ENCODE measurements at regions not wholly inside any gene's neighbourhood (a gene's known extent, or its start where the extent isn't known, plus 50 kb on each side); places are given as distances from the start of the nearest gene placed in this dataset.

DNA sequence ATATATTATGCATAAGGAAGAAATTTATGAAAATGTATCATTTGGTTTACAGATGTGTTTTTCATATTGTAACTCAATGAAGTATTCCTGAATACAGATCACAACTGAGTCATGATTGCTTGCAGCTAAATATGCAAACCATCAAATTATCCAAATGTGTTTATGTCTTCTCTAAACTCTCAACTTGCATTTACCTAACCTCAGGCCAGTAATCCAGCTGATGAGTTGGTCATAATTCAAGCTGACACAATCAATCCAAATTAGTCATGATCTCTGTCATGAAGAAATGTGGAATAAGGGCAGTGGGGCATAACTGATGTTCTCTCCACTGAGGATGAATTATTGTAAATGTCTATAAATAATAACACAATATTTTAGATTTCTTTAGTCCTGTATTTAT, 104.8 kb upstream of the CNTN1 start:
- TF ChIP-seq MYC (IDR thresholded peaks at IDR 0.05; ENCODE audit: low read depth, low read length) (no peak), MAX (IDR thresholded peaks at IDR 0.05; ENCODE audit: low read depth, low read length) (no peak), POLR2A (IDR thresholded peaks at IDR 0.05; ENCODE audit: extremely low read depth, insufficient read length) (no peak)
- TF ChIP-seq, protein P1, sequence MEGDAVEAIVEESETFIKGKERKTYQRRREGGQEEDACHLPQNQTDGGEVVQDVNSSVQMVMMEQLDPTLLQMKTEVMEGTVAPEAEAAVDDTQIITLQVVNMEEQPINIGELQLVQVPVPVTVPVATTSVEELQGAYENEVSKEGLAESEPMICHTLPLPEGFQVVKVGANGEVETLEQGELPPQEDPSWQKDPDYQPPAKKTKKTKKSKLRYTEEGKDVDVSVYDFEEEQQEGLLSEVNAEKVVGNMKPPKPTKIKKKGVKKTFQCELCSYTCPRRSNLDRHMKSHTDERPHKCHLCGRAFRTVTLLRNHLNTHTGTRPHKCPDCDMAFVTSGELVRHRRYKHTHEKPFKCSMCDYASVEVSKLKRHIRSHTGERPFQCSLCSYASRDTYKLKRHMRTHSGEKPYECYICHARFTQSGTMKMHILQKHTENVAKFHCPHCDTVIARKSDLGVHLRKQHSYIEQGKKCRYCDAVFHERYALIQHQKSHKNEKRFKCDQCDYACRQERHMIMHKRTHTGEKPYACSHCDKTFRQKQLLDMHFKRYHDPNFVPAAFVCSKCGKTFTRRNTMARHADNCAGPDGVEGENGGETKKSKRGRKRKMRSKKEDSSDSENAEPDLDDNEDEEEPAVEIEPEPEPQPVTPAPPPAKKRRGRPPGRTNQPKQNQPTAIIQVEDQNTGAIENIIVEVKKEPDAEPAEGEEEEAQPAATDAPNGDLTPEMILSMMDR (IDR thresholded peaks at IDR 0.05; ENCODE audit: low read depth, low read length): no peak
- H3K4me3 ChIP-seq (ENCODE audit: low read depth, low read length): no peak overlapping the region
- DNase-seq (ENCODE audit: low read depth): no peak

GRCh38 chr12:40587970-40588369, 104.3 kb upstream of the CNTN1 start:
- TF ChIP-seq POLR2A (IDR thresholded peaks at IDR 0.05; ENCODE audit: extremely low read depth, insufficient read length) (no peak), MYC (IDR thresholded peaks at IDR 0.05; ENCODE audit: low read depth, low read length) (no peak), MAX (IDR thresholded peaks at IDR 0.05; ENCODE audit: low read depth, low read length) (no peak)
- TF ChIP-seq, protein P1 (IDR thresholded peaks at IDR 0.05; ENCODE audit: low read depth, low read length): no peak
- no peak for DNase-seq (ENCODE audit: low read depth)
- no peak overlapping the region for H3K4me3 ChIP-seq (ENCODE audit: low read depth, low read length)

DNA sequence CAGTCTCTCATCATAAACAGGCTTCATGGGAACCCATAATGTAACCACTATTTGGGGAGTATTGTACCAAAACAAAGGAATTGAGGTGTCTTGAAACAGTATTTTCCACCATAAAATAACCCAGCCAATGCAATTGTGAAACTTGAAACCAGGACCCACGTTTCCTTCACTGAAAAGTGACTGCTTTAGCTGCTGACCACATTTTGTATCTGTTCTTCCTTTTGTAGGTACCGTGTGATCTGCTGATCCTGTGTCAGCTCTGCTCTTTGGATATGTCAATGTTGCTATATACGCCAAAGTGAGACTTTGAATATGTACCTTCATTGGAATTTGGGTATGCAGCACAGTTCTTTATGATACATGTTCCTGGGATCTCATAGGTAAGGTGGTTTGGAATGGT, 95.1 kb upstream of the CNTN1 start:
- TF ChIP-seq POLR2A (IDR thresholded peaks at IDR 0.05; ENCODE audit: extremely low read depth, insufficient read length) (no peak), MYC (IDR thresholded peaks at IDR 0.05; ENCODE audit: low read depth, low read length) (no peak), MAX (IDR thresholded peaks at IDR 0.05; ENCODE audit: low read depth, low read length) (no peak)
- TF ChIP-seq, protein P1 (IDR thresholded peaks at IDR 0.05; ENCODE audit: low read depth, low read length): no peak
- DNase-seq (ENCODE audit: low read depth): no peak
- no peak overlapping the region for H3K4me3 ChIP-seq (ENCODE audit: low read depth, low read length)

- no peak for DNase-seq (ENCODE audit: low read depth)
- no peak overlapping the region for H3K4me3 ChIP-seq (ENCODE audit: low read depth, low read length)
- TF ChIP-seq MAX (IDR thresholded peaks at IDR 0.05; ENCODE audit: low read depth, low read length) (no peak), MYC (IDR thresholded peaks at IDR 0.05; ENCODE audit: low read depth, low read length) (no peak), POLR2A (IDR thresholded peaks at IDR 0.05; ENCODE audit: extremely low read depth, insufficient read length) (no peak)
- TF ChIP-seq, protein P1 (IDR thresholded peaks at IDR 0.05; ENCODE audit: low read depth, low read length): no peak
Measured at GRCh38 chr12:40598073-40598472, 94.2 kb upstream of the CNTN1 start.

DNA sequence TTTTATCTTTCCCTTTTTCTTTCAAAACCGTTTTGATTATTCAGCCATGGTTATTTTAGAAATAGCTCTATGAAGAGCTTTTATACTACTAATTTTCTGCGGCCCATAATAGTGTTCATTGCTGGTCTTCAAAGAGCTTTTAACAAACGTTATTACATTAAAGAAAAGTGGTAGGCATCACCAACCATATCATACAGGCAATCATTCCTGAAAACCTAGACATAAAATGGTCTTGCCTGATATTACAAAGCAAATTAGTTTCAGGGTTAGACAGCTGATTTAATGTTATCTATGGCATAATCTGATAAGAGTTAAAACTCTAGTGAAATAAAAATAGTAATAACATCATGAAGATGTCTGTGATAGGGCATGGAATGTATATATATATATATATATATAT, 89.7 kb upstream of the CNTN1 start:
- DNase-seq (ENCODE audit: low read depth): no peak
- H3K4me3 ChIP-seq (ENCODE audit: low read depth, low read length): no peak overlapping the region
- TF ChIP-seq MAX (IDR thresholded peaks at IDR 0.05; ENCODE audit: low read depth, low read length) (no peak), POLR2A (IDR thresholded peaks at IDR 0.05; ENCODE audit: extremely low read depth, insufficient read length) (no peak), MYC (IDR thresholded peaks at IDR 0.05; ENCODE audit: low read depth, low read length) (no peak)
- TF ChIP-seq, protein P1 (IDR thresholded peaks at IDR 0.05; ENCODE audit: low read depth, low read length): no peak

- H3K4me3 ChIP-seq (ENCODE audit: low read depth, low read length): no peak overlapping the region
- TF ChIP-seq POLR2A (IDR thresholded peaks at IDR 0.05; ENCODE audit: extremely low read depth, insufficient read length): no peak
- TF ChIP-seq, protein P1 (IDR thresholded peaks at IDR 0.05; ENCODE audit: low read depth, low read length): no peak
- no peak for TF ChIP-seq MAX (IDR thresholded peaks at IDR 0.05; ENCODE audit: low read depth, low read length)
- no peak for TF ChIP-seq MYC (IDR thresholded peaks at IDR 0.05; ENCODE audit: low read depth, low read length)
- peak; percentile 46 for DNase-seq (ENCODE audit: low read depth)
Measured at GRCh38 chr12:40614923-40615322, 77.3 kb upstream of the CNTN1 start.
